Endothelial cell (in vitro differentiated cells): ENCODE measurements at regions not wholly inside any gene's neighbourhood (a gene's known extent, or its start where the extent isn't known, plus 50 kb on each side); places are given as distances from the start of the nearest gene placed in this dataset.

ENCODE experiments used
- DNase-seq: peaks from one replicate; pipeline ENCODE4 v3.0.0; 2021; ENCODE audit warnings: low spot score
- H3K27ac Mint-ChIP-seq: one replicate; pipeline ENCODE4 v1.8.0; 2021; ENCODE audit warnings: mixed read lengths, inconsistent platforms; ENCODE audit not compliant: unreplicated experiment
- H3K27me3 Mint-ChIP-seq: one replicate; pipeline ENCODE4 v1.8.0; 2021; ENCODE audit warnings: mild to moderate bottlenecking, moderate library complexity, mixed read lengths, inconsistent platforms; ENCODE audit not compliant: unreplicated experiment
- H3K36me3 Mint-ChIP-seq: one replicate; pipeline ENCODE4 v1.8.0; 2021; ENCODE audit warnings: mild to moderate bottlenecking, low read depth, mixed read lengths, inconsistent platforms; ENCODE audit not compliant: unreplicated experiment
- H3K4me1 Mint-ChIP-seq: one replicate; pipeline ENCODE4 v1.8.0; 2021; ENCODE audit warnings: mild to moderate bottlenecking, mixed read lengths, inconsistent platforms; ENCODE audit not compliant: unreplicated experiment
- H3K4me3 Mint-ChIP-seq: one replicate; pipeline ENCODE4 v1.8.0; 2021; ENCODE audit warnings: mild to moderate bottlenecking, mixed read lengths, inconsistent platforms; ENCODE audit not compliant: unreplicated experiment
- H3K9me3 Mint-ChIP-seq: one replicate; pipeline ENCODE4 v1.8.0; 2021; ENCODE audit warnings: mixed read lengths, inconsistent platforms; ENCODE audit not compliant: unreplicated experiment
- CTCF ChIP-seq: fragments of 200-600 bp; sonication (generic); IDR thresholded peaks from one replicate; pipeline ENCODE4 v1.5.0; 2021; ENCODE audit warnings: antibody characterized with exemption; ENCODE audit not compliant: unreplicated experiment

DNA sequence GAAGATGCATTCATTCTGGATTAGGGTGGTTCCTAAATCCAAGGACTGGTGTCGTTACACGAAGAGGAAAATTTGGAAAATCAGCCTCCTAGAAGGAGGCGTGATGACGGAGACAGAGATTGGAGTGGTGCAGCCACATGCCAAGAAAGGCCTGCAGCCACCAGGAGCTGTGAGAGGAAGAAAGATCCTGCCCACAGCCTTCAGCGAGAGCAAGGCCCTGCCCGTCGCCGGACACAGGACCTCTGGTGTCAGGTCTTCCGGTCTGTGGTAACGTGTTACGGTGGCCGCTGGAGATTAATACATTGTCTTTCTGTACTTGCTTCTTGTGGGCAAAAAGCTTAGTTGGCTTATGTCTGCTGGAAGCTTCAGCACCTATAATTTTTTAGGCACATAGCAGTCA, 1045.8 kb downstream of the BRD1 start:
- Mint-ChIP-seq H3K27me3 (peaks cover 6% of the 10 kb centered on the region), H3K4me1 (no peaks in the 10 kb centered on the region), H3K9me3 (no peaks in the 10 kb centered on the region), H3K4me3 (no peak overlapping the region), H3K27ac (no peak overlapping the region), H3K36me3 (no peaks in the 10 kb centered on the region)
- no peak for TF ChIP-seq CTCF
- no peak for DNase-seq

GRCh38 chr22:48781391-48781790, 1046.3 kb downstream of the BRD1 start:
- TF ChIP-seq CTCF: no peak
- H3K27me3 Mint-ChIP-seq: peaks cover 6% of the 10 kb centered on the region
- H3K36me3 Mint-ChIP-seq: no peaks in the 10 kb centered on the region
- H3K4me1 Mint-ChIP-seq: no peaks in the 10 kb centered on the region
- no peak overlapping the region for H3K27ac Mint-ChIP-seq
- no peaks in the 10 kb centered on the region for H3K9me3 Mint-ChIP-seq
- H3K4me3 Mint-ChIP-seq: no peak overlapping the region
- no peak for DNase-seq

DNA sequence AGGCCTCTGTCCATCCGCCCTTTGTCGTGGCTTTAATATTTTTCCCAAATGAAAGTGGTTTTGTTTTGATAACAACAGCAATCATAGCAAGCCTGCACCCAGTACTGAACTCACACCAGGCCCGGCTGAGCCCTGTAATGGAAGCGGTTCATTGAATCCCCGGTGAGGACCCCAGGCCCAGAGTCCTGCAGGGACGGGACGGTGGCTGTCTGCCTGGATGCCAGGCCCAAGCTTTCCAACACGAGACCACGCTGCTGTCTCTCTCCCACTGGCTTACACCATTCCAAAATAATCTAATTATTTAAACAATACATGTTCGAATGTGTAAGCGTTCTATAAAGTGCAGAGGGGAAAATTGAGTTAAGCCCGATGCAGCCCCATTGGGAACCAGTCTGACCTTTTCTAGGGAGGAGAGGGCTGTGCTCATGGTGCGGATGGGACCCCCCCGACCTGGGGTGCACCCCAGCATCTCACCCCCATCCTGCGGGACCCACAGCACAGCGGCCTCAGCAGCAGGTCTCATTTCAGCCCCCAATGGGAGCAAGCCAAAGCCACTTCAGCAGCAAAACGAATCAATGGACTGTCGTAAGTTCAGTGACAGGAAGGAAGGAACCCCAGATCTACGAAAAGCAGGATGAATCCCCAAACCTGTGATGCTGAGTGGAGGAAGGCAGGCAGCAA, 1046.9 kb downstream of the BRD1 start:
- peaks cover 6% of the 10 kb centered on the region for H3K27me3 Mint-ChIP-seq
- H3K36me3 Mint-ChIP-seq: no peaks in the 10 kb centered on the region
- no peak for TF ChIP-seq CTCF
- no peaks in the 10 kb centered on the region for H3K4me1 Mint-ChIP-seq
- H3K9me3 Mint-ChIP-seq: no peaks in the 10 kb centered on the region
- no peak overlapping the region for H3K27ac Mint-ChIP-seq
- DNase-seq: no peak
- H3K4me3 Mint-ChIP-seq: no peak overlapping the region

- H3K4me3 Mint-ChIP-seq: no peak overlapping the region
- DNase-seq: no peak
- no peaks in the 10 kb centered on the region for H3K9me3 Mint-ChIP-seq
- peaks cover 6% of the 10 kb centered on the region for H3K27me3 Mint-ChIP-seq
- no peak overlapping the region for H3K27ac Mint-ChIP-seq
- no peaks in the 10 kb centered on the region for H3K36me3 Mint-ChIP-seq
- no peaks in the 10 kb centered on the region for H3K4me1 Mint-ChIP-seq
- no peak for TF ChIP-seq CTCF
These were observed 1047.7 kb downstream of the BRD1 start for GRCh38 chr22:48779661-48780596.

GRCh38 chr22:48779211-48779643, 1048.4 kb downstream of the BRD1 start:
- no peak for DNase-seq
- Mint-ChIP-seq H3K27me3 (peaks cover 6% of the 10 kb centered on the region), H3K27ac (no peak overlapping the region), H3K9me3 (no peaks in the 10 kb centered on the region), H3K4me3 (no peak overlapping the region), H3K36me3 (no peaks in the 10 kb centered on the region), H3K4me1 (no peaks in the 10 kb centered on the region)
- TF ChIP-seq CTCF: no peak
